CD1c-positive myeloid dendritic cell (primary cell): ENCODE measurements at regions not wholly inside any gene's neighbourhood (a gene's known extent, or its start where the extent isn't known, plus 50 kb on each side); places are given as distances from the start of the nearest gene placed in this dataset.

ENCODE experiments used
- DNase-seq: peaks from one replicate; pipeline ENCODE4 v3.0.0-alpha.2; 2016; ENCODE audit errors: extremely low spot score

- no peak for DNase-seq
These were observed 411.4 kb upstream of the FAT3 start for GRCh38 chr11:91813263-91813662.

DNA sequence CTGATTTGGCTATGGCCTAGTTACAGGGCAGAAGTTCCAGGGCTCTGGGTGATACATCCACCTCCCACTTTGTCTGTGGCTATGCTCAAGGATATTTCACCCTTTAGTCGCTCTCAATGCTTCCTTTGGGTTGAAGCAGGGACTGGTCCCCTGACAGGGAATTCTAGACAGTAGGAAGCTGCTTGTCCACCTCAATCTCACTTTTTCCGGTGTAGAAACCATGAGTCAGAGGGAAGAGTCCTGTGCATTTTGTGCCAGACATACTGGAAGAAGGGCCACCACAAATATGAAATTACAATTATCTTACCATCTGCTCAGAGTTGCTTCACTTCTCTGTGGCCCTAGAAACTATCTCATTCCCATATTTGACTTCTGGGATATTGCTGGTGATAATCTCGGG lies 413.7 kb upstream of the FAT3 start:
- no peak for DNase-seq

DNA sequence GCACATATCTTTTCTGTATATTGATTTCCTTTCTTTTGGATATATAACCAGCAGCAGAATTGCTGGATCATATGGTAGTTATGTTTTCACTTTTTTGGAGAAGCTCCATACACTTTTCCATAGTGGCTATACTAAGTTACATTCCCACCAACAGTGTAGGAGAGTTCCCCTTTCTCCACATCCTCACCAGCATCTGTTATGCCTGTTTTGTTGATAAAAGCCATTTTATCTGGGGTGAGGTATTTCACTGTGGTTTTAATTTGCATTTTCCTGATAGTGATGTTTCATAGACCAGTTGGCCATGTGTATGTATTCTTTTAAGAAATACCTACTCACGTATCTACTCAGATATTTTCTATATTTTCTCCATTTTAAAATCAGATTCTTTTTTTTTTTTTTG lies 419.3 kb upstream of the FAT3 start:
- DNase-seq: no peak

- DNase-seq: no peak
These were observed 420.6 kb upstream of the FAT3 start for GRCh38 chr11:91804042-91804441.

GRCh38 chr11:91802475-91802874 lies 422.1 kb upstream of the FAT3 start:
- DNase-seq: no peak

DNA sequence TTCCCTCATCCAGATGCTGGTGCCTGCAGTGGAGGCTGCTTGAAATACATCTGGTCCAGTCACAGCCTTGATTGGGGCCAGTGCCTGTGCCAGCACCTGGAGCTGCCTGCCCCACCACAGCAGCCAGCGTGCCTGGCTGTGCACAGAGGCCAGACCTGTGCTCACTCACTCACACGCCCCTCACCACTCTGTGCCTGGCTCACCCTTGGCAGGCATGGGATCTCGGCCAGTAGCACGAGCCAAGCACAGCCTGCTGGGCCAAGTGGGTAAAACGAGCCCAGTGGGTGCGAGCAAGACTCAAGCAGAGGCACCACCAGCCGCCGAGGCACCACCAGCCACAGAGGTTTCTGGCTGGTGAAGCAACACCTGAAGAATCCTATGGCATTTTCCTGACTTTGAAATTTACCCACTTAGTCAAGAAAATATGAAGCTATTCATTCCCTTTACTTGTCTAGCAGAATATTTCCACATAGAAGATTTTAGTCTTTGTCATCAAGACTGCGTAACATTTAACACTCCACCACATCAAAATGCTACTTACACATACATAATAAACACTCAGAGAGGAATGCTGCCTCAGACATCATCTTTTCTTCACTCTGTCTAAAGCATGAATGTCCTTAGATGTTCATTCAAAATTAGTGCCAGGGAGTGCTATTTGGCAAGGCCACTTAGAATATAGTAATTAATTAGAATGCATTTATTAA lies 424.3 kb upstream of the FAT3 start:
- no peak for DNase-seq

DNA sequence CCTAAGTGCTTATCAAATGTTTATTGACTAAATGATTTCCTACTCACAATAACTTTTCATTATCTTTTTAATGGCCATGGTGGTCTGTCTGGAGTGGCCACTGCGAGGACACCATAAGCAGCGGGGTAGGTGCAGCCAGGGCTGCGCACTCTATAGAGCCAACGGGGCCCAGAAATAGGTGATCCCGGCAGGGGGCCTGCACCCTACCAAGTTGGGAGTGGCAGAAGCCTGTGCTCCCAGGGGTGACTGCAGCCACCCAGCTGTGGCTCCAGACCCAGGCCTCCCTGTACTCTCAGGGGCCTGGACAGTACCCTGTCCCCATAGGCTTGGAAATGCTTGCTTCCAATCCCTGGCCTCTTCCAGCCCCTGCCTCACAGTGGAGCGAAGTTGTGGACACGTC lies 426.4 kb upstream of the FAT3 start:
- no peak for DNase-seq

DNA sequence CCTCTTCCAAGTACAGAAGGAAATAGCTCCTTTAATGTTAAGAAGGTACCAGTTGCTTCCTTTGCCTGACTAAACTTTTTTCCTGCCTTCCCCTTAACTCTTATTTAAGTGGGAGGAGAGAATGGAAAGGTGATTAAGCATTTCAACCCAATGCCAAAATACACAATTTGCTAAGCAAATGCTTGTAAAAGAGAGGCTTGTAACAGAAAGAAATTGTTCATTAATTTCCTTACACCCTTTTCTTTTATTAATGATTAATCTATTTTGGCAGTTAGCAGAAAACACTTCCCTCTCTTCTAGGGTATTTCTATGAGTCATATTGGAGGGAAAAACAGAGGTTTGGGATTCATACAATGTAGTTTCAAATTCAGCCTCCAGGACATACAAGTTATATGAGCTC lies 427.6 kb upstream of the FAT3 start:
- no peak for DNase-seq

DNA sequence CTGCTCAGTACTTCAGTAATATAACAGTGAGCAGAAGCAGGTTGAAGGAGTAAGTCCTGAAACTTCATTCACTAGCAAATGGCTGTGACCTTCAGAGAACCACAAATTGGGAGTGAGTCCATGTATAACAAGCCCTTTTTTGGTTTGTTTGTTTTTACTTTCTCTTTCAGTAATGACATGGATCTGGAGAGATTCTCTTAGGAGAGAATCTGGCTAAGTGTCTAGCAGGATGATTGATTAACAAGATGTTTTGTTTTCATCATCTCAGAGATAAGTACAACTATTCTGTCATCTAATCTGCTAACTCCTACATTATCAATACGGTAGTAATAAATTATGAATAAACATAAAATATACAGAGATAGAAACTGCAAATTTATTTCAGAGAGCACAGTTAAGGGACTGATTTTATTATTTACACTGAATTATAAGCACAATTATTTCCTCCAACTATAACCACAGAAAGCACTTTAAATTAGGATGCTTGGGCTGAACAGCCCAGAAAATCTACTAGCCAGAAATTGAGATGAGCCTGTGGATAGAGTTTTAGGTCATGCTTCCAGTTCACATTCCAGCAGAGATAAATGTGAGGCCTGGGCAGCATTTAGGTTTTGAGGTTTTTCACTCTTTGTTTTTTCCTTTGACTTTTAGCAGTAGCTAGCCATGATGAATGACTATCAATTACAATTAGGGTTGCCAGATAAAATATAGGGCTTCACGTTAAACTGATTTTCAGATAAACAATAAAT lies 429.3 kb upstream of the FAT3 start:
- DNase-seq: no peak

DNA sequence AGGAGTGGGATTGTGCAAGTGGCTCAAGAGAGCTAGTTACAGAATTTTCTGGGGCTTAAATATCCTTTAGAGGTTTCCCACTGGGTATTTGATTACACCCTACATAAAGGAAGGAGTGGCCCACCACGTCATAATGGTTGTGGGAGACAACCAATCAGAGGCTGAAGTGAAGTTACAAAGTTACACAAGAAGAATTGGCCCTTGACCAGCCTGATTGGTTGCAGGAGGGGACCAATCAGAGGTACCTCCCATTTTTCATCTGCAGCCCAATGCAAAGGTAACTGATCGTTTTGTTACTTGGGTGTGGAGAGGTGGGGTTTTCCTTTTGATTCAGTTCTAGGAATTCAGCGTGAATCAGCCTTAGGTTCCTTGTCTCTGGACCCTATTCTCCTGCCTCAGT lies 430.5 kb upstream of the FAT3 start:
- DNase-seq: no peak

DNA sequence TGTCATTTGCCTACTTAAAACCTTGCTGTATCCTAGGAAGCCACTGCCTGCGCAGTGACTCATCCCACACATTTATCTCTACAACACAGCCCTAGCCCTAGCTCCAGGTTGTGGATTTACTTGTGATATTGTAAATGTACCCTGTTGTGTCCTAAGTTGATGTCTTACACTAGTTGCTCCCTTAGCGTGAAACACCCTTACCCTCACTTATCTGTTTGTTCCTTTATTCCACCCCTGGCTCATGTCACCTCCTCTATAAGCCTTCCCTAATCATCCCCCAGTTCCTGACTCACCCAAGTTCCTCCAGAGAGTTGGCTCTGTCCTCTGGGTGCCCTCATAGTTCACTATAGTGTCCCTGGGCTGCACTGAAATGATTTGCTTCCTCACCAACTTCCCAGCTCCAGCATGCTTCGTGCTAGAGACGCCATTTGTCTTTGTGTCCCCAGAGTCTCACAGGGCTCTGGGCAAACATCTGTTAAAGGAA lies 431.8 kb upstream of the FAT3 start:
- no peak for DNase-seq

DNA sequence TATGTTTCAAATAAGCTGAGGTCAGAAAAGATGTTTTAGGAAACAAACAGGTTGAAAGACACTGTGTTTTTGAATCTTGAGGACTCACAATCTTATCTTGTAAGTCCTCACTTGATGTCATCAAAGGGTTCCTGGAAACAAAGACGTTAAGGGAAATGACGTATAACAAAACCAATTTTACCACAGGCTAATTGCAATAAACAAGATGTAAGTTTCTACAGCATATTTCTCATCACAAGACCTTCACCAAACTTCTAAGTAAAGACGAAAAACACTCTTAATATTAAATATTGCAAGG lies 433.5 kb upstream of the FAT3 start:
- DNase-seq: no peak

DNA sequence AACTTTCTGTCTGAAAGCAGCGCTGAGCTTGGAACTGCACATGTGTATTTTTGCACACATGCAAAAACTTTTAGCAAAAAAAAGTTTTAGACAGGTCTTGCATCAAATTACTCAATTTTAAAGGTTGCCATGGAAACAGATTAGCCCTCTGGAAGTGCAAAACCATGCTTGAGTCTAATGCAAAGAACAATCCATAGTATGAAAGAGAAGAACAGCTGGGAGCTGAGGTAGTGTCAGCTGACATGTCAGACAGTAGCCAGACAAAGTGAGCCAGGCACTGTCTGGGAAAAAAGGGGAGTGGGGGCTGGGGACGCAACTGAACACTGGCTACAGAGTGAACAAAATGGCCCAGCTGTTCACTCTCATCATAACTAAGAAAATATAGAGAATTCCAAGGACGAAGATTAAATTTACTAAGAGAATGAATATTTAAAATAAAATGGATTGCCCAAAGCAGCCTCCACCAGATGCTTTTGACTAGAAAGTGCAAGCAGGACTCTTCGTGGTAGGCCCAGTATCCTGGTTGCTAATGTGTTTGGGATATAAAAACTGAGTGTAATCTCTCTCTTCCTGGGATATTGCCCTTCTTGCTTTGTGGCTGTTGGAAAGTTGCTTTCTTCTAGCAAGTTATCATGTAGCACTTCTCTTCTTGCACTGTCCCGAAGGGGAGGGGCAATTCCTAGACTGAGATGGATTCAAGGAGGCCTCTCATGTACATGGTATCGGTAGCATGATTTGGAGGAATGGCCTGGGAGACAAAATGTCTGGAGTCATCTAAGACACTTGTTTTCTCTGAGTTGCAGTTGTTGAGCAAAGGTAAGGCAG lies 434.1 kb upstream of the FAT3 start:
- DNase-seq: no peak

- DNase-seq: no peak
These were observed 435.9 kb upstream of the FAT3 start for GRCh38 chr11:91788764-91789163.

DNA sequence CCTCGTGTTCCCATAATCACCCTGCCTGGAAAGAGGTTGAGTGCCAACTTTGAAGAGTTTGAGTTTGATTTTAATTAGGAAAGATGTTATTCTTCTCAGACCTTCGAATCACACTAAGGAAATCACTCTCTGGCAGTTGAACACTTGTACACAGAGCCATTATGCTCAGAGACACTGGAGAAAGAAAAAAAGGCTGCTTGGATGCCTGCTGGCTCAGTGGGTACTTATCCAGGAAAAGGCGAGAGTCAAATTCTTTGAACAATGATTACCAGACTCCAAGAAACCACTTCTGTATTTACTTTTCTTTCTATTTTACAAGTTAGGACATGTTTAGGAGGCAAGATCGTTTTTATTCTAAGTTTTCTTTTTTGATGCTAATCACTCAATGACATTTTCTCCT lies 438.5 kb upstream of the FAT3 start:
- no peak for DNase-seq

- no peak for DNase-seq
These were observed 441.4 kb upstream of the FAT3 start for GRCh38 chr11:91783173-91783572.

- no peak for DNase-seq
These were observed 445.9 kb upstream of the FAT3 start for GRCh38 chr11:91778758-91779157.

GRCh38 chr11:91776655-91777054 lies 448.0 kb upstream of the FAT3 start:
- no peak for DNase-seq

DNA sequence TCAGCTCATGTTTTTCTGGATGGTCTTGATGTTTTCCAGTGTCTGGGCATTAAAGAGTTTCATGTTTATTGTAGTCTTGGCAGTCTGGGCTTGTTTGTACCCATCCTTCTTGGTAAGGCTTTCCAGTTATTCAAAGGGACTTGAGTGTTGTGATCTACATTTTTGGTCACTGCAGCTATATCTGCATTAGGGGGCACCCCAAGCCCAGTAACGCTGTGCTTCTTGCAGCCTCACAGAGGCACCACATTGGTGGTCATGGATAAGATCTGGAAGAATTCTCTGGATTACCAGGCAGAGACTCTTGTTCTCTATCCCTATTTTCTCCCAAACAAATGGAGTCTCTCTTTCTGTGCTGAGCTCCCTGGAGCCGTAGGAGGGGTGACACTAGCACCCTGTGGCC lies 451.5 kb upstream of the FAT3 start:
- DNase-seq: no peak

DNA sequence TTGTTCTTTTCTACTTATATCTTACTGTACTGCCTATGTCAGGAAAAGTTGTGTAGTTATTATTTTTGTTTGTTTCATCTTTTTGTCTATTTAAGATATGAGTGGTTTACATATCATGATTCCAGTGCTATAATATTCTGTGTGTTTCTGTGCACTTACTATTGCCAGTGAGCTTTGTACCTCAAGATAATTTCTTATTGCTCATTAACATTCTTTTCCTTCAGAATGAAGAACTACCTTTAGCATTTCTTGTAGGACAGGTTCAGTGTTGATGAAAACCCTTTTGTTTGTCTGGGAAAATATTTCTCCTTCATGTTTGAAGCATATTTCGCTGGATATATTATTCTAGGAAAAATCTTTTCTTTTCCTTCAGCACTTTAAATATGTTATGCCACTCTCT lies 452.7 kb upstream of the FAT3 start:
- DNase-seq: no peak

DNA sequence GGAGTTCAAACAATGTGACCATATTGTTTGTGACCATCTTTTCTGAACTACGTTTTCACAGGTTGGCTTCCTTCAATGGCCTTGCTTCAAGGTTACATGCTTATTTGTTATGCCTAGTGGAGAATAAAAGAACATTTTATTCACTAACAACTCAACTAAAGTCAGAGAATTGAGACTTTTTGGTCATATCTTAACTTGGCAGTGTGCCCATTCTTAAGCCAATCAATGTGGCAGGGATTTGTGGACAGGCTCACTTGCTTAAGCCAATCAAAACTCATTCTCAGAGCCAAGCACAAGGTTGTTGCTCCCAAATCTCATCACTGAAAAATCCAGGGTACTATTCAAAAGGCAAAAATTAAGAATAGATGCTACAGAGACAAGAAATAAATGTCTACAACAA lies 455.8 kb upstream of the FAT3 start:
- no peak for DNase-seq

- DNase-seq: no peak
These were observed 461.3 kb upstream of the FAT3 start for GRCh38 chr11:91763331-91763730.
